H9 (cell line): ENCODE measurements at regions not wholly inside any gene's neighbourhood (a gene's known extent, or its start where the extent isn't known, plus 50 kb on each side); places are given as distances from the start of the nearest gene placed in this dataset.

Experiments
- DNase-seq: peaks from one replicate; pipeline ENCODE4 v3.0.0-alpha.2; 2017
- H2AFZ ChIP-seq: one replicate; pipeline ENCODE4 v1.6.1; 2013; ENCODE audit warnings: mild to moderate bottlenecking, low read length, control low read depth, moderate library complexity
- H2AK5ac ChIP-seq: 2 replicates; pipeline ENCODE4 v1.6.1; 2013; ENCODE audit warnings: low read length, control low read depth, mixed read lengths; ENCODE audit not compliant: insufficient read length
- H2BK120ac ChIP-seq: one replicate; pipeline ENCODE4 v1.6.1; 2013; ENCODE audit warnings: low read depth, mild to moderate bottlenecking, low read length, control low read depth, inconsistent platforms; ENCODE audit not compliant: poor library complexity, severe bottlenecking
- H2BK12ac ChIP-seq: 2 replicates; pipeline ENCODE4 v1.6.1; 2013; ENCODE audit warnings: low read length, control low read depth, mixed read lengths, low read depth; ENCODE audit not compliant: insufficient read length
- H2BK15ac ChIP-seq: 2 replicates; pipeline ENCODE4 v1.6.1; 2013; ENCODE audit warnings: low read depth, low read length, control low read depth
- H2BK20ac ChIP-seq: one replicate; pipeline ENCODE4 v1.6.1; 2013; ENCODE audit warnings: low read depth, mild to moderate bottlenecking, low read length, control low read depth, inconsistent platforms; ENCODE audit not compliant: poor library complexity, severe bottlenecking
- H2BK5ac ChIP-seq: 2 replicates; pipeline ENCODE4 v1.6.1; 2013; ENCODE audit warnings: low read length, control low read depth, mixed read lengths; ENCODE audit not compliant: insufficient read length
- H3K14ac ChIP-seq: 2 replicates; pipeline ENCODE4 v1.6.1; 2013; ENCODE audit warnings: low read length, control low read depth; ENCODE audit not compliant: insufficient read depth
- H3K18ac ChIP-seq: 2 replicates; pipeline ENCODE4 v1.6.1; 2013; ENCODE audit warnings: low read depth, mild to moderate bottlenecking, mixed read lengths, low read length, control low read depth; ENCODE audit not compliant: insufficient read length
- H3K23ac ChIP-seq: 2 replicates; pipeline ENCODE4 v1.6.1; 2013; ENCODE audit warnings: low read length, control low read depth, mixed read lengths, low read depth; ENCODE audit not compliant: insufficient read length
- H3K23me2 ChIP-seq: 2 replicates; pipeline ENCODE4 v1.6.1; 2013; ENCODE audit warnings: low read depth, mild to moderate bottlenecking, mixed read lengths, low read length, control low read depth; ENCODE audit not compliant: insufficient read length, poor library complexity, severe bottlenecking
- H3K27ac ChIP-seq: 2 replicates; pipeline ENCODE4 v1.5.1; 2013; ENCODE audit warnings: low read length, control low read depth, mixed read lengths, low read depth; ENCODE audit not compliant: insufficient read length
- H3K27me3 ChIP-seq: 2 replicates; pipeline ENCODE4 v1.6.1; 2013; ENCODE audit warnings: low read length, control low read depth, inconsistent platforms; ENCODE audit not compliant: insufficient read depth
- H3K4ac ChIP-seq: 2 replicates; pipeline ENCODE4 v1.6.1; 2013; ENCODE audit warnings: low read depth, mild to moderate bottlenecking, control low read depth, inconsistent platforms, low read length, moderate library complexity
- H3K4me1 ChIP-seq: 2 replicates; pipeline ENCODE4 v1.6.1; 2013; ENCODE audit warnings: low read length, control low read depth, inconsistent platforms; ENCODE audit not compliant: insufficient read depth
- H3K4me2 ChIP-seq: 2 replicates; pipeline ENCODE4 v1.6.1; 2013; ENCODE audit warnings: low read length, control low read depth, mixed read lengths; ENCODE audit not compliant: insufficient read length, insufficient read depth
- H3K56ac ChIP-seq: 2 replicates; pipeline ENCODE4 v1.6.1; 2013; ENCODE audit warnings: low read depth, mild to moderate bottlenecking, mixed read lengths, low read length, control low read depth; ENCODE audit not compliant: insufficient read length
- H3K79me1 ChIP-seq: 2 replicates; pipeline ENCODE4 v1.6.1; 2013; ENCODE audit warnings: low read depth, mild to moderate bottlenecking, moderate library complexity, low read length, control low read depth, inconsistent platforms; ENCODE audit not compliant: insufficient read depth, poor library complexity, severe bottlenecking
- H3K79me2 ChIP-seq: 2 replicates; pipeline ENCODE4 v1.6.1; 2013; ENCODE audit warnings: low read length, control low read depth, inconsistent platforms; ENCODE audit not compliant: insufficient read depth
- H3K9ac ChIP-seq: 2 replicates; pipeline ENCODE4 v1.6.1; 2013; ENCODE audit warnings: low read length, control low read depth, mixed read lengths; ENCODE audit not compliant: insufficient read length; ENCODE audit errors: extremely low read depth
- H3K9me3 ChIP-seq: one replicate; pipeline ENCODE4 v1.6.1; 2013; ENCODE audit warnings: low read depth, low read length, inconsistent platforms; ENCODE audit not compliant: control insufficient read depth
- H3T11ph ChIP-seq: one replicate; pipeline ENCODE4 v1.6.1; 2013; ENCODE audit warnings: mild to moderate bottlenecking, low read length, control low read depth, inconsistent platforms
- H4K20me1 ChIP-seq: one replicate; pipeline ENCODE4 v1.6.1; 2013; ENCODE audit not compliant: control insufficient read depth, insufficient read length, insufficient read depth
- H4K5ac ChIP-seq: 2 replicates; pipeline ENCODE4 v1.6.1; 2013; ENCODE audit warnings: low read depth, mild to moderate bottlenecking, mixed read lengths, low read length, control low read depth; ENCODE audit not compliant: insufficient read length
- H4K8ac ChIP-seq: replicated peaks from 2 replicates; pipeline ENCODE4 v1.6.1; 2013; ENCODE audit warnings: low read length, control low read depth, mixed read lengths, low read depth; ENCODE audit not compliant: insufficient read length
- H4K91ac ChIP-seq: 2 replicates; pipeline ENCODE4 v1.6.1; 2013; ENCODE audit warnings: low read depth, mild to moderate bottlenecking, moderate library complexity, mixed read lengths, low read length, control low read depth; ENCODE audit not compliant: insufficient read length
- H3K27ac Mint-ChIP-seq, 3 experiments: 2 replicates in 2 of 3; 3 replicates in 1 of 3; pipeline ENCODE4 v1.8.0; 2020 to 2021; ENCODE audit warnings: mixed read lengths in 3 of 3, mild to moderate bottlenecking in 1 of 3, moderate library complexity in 1 of 3
- H3K27me3 Mint-ChIP-seq: 2 replicates; pipeline ENCODE4 v1.8.0; 2021; ENCODE audit warnings: low read depth, mild to moderate bottlenecking, moderate library complexity, mixed read lengths
- H3K36me3 Mint-ChIP-seq, 3 experiments: 2 replicates in 2 of 3; 3 replicates in 1 of 3; pipeline ENCODE4 v1.8.0; 2020 to 2021; ENCODE audit warnings: low read depth in 3 of 3, mixed read lengths in 3 of 3; ENCODE audit not compliant: insufficient read depth in 1 of 3
- H3K4me1 Mint-ChIP-seq, 2 experiments: 2 replicates each; pipeline ENCODE4 v1.8.0; 2020; ENCODE audit warnings: mixed read lengths in 2 of 2
- H3K4me3 Mint-ChIP-seq, 2 experiments: 2 replicates in 1 of 2; 3 replicates in 1 of 2; pipeline ENCODE4 v1.8.0; 2020 to 2021; ENCODE audit warnings: mild to moderate bottlenecking in 2 of 2, mixed read lengths in 2 of 2, moderate library complexity in 1 of 2
- H3K9me3 Mint-ChIP-seq, 2 experiments: 2 replicates in 1 of 2; 3 replicates in 1 of 2; pipeline ENCODE4 v1.8.0; 2020; ENCODE audit warnings: mild to moderate bottlenecking in 2 of 2, mixed read lengths in 2 of 2, moderate library complexity in 1 of 2
- WGBS: extraction: QIAGEN DNeasy Blood & Tissue Kit; methylation state at CpG from one replicate; pipeline ENCODE4 v1.1.7; 2013; ENCODE audit warnings: missing lambda C conversion rate, low lambda C conversion rate, mixed read lengths; ENCODE audit not compliant: insufficient read length; ENCODE audit errors: extremely low coverage; 5-methylcytosine and 5-hydroxymethylcytosine counted together
- TF ChIP-seq, protein P1 (sequence below): fragments of 200-600 bp; sonication (generic); conservative IDR thresholded peaks from 3 replicates; pipeline ENCODE4 v1.8.0; 2021; ENCODE audit warnings: antibody characterized with exemption, mild to moderate bottlenecking

DNA sequence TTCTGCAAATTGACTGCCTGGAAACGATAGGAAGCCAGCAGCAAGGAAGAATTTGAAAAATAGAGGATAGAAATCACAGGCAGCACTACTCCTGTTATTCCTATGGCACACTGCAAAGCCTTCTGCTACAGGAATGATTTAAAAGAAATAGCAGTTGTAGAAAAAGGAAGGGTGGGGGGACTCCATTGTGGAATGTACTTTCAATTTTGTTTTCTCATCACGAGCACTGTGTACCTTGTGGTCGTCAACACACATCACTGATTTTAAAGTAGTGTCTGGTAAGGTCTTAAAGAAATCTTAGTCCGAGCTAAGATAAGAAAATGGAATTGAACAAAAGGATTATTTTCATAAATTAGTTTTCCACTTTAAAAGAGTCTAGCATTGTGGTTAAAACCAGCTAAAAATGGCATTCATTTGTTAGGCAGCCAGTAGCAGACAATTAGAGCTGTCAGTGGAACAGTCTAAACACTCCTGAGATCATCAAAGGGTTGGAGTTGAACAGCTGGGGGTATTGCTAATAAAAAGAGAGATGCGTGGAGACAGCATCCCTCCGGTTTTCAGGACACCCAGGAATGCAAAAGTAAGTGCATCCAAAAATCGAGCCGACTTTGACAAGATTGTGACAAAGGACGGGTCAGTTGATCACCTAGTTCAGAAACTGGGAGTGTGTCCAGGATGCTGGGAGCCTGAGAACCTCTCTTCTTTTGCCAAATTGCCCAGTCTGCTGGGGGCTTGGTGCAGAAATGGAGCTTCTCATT lies 97.8 kb upstream of the WWC1 start:
- Histone ChIP-seq H4K20me1 (no peaks in the 10 kb centered on the region), H3K27me3 (no peaks in the 10 kb centered on the region), H3K79me2 (no peaks in the 10 kb centered on the region), H3T11ph (no peak overlapping the region), H2AFZ (no peak overlapping the region), H2AK5ac (no peak overlapping the region), H3K18ac (no peak overlapping the region), H2BK15ac (no peak overlapping the region), H4K8ac (no peak overlapping the region), H3K4me2 (no peak overlapping the region), H3K23me2 (no peaks in the 10 kb centered on the region), H2BK120ac (no peak overlapping the region), H4K5ac (no peak overlapping the region), H3K4me1 (no peaks in the 10 kb centered on the region), H3K9ac (no peak overlapping the region), H2BK12ac (no peak overlapping the region), H3K14ac (no peak overlapping the region), H3K56ac (no peak overlapping the region), H2BK20ac (no peak overlapping the region), H3K27ac (no peak overlapping the region), H3K79me1 (no peaks in the 10 kb centered on the region), H3K4ac (no peak overlapping the region), H4K91ac (no peak overlapping the region), H3K9me3 (no peaks in the 10 kb centered on the region), H3K23ac (no peak overlapping the region), H2BK5ac (no peak overlapping the region)
- WGBS, result no CpG with 5 or more reads among the region's 9 CpGs
- Mint-ChIP-seq H3K9me3 (no peaks in the 10 kb centered on the region; a peak in 1 of 5 replicates), H3K4me1 (peaks cover 0 to 11% of the 10 kb centered on the region in 2 experiments; a peak in 2 of 4 replicates), H3K27me3 (no peaks in the 10 kb centered on the region), H3K27ac (no peak overlapping the region), H3K36me3 (no peaks in the 10 kb centered on the region), H3K4me3 (no peak overlapping the region)
- TF ChIP-seq, protein P1, sequence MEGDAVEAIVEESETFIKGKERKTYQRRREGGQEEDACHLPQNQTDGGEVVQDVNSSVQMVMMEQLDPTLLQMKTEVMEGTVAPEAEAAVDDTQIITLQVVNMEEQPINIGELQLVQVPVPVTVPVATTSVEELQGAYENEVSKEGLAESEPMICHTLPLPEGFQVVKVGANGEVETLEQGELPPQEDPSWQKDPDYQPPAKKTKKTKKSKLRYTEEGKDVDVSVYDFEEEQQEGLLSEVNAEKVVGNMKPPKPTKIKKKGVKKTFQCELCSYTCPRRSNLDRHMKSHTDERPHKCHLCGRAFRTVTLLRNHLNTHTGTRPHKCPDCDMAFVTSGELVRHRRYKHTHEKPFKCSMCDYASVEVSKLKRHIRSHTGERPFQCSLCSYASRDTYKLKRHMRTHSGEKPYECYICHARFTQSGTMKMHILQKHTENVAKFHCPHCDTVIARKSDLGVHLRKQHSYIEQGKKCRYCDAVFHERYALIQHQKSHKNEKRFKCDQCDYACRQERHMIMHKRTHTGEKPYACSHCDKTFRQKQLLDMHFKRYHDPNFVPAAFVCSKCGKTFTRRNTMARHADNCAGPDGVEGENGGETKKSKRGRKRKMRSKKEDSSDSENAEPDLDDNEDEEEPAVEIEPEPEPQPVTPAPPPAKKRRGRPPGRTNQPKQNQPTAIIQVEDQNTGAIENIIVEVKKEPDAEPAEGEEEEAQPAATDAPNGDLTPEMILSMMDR, result no peak
- DNase-seq, result no peak
